HG03575 (cell line): ENCODE measurements at regions not wholly inside any gene's neighbourhood (a gene's known extent, or its start where the extent isn't known, plus 50 kb on each side); places are given as distances from the start of the nearest gene placed in this dataset.
"Not testable (repeated sequence)": the region's sequence is repeated elsewhere in the genome, so short reads cannot be mapped to it uniquely, and the experiment has no call there.

Experiments used
- ATAC-seq: cut with Tn5 transposase; IDR thresholded peaks from one replicate; pipeline ENCODE4 v1.9.1; 2021; ENCODE audit not compliant: unreplicated experiment, insufficient number of reproducible peaks, low FRiP score; ENCODE audit errors: extremely low read depth

DNA sequence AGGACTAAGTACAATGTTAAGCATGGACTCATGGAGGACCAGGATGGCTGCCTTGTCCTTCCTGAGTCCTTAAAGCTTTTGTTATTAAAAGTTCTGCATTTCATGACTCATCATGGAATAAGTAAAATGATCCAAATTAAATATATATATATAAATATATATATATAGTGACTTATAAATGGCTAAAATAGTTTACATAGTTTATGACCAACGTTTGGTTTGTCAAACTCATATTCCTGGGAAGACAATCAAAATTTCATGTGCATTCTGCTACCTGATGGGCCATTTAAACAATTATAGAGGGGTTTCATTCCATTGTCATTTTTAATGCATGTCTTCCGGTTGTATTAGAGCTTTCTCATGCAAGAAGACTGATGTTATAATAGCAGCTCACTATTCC is 1190.7 kb downstream of the FSCB start:
- ATAC-seq: no peak

DNA sequence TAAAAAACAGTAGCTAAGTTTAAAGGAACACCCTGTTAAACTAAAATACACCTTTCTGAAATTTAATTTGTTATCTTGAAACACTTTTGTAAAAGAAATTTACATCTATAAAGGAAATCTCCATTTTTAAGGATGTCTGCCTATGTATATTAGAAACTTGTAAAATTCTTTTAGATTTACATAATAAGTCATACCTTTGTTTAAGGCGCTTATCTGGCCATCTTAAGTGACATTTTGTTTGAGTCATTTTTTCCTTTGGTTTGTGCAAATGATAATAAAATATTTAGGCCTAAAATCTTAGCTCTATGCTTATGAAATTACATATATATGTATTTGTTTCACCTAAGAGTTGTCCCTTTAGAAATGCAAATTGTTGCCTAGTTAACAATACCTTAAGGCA is 1193.4 kb downstream of the FSCB start:
- ATAC-seq: no peak

DNA sequence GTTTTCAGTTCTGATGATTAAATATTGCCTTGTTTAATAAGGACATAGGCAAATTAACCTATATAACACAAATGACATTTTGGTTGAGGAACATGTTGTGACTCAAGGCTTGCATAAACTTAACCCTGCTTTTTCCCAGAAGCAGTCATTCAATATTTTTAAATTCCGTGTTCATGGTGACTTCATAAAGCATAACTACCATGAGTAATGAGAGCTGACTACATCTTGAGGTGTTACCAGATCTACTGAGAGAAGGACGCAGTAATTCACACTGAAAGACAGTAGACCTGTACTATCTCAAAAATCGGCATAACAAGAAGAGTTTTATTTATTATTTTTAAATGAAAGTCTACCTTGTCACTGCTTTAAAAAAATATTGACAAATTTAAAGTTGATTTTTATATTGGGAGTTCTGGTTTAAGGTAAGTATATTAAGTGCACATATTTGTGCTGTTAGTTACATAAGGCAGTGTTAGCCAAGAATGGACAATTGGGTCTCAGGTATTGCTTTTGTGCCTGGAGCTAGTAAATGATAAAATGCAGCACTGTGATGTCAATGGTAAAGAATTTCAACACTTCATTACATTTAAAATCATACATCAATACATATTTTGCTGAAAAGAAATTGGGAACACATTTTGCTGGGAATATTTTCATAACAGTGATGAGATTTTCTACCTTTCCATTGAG is 1198.5 kb downstream of the FSCB start:
- ATAC-seq: no peak

DNA sequence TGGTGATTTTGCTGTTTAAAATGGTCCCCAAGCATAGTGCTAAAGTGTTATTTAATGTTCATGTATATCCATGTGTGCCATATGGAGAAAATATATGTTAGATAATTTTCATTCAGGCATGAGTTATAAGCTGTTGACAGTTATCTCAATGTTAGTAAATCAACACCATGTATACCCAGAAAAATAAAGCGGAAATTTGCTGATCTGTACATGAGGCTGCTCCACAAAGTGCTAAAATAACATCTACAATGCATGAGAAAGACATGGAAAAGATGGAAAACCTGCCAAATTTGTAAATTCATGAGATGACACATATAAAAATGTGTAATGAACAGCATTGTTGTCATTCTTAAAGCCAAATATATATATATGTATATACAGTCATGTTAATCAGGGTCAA is 1199.2 kb downstream of the FSCB start:
- ATAC-seq: no peak

DNA sequence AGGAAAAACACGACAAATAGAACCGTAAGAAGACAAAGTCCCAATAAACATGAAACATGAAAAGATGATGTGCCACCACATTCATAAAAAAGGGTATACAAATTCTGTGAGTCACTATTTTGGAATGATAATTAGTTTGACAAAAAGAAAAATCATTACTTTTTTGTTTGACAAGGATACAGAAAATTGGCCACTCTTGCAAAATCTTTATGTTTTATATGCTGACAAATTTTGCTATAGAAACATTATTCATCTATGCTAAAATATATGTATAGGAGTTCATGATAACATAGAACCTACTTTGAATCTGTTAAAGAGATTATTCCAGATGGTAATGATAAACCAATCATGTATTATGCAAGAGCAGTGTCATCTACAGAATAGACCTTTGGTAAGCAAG is 1201.0 kb downstream of the FSCB start:
- ATAC-seq: no peak

DNA sequence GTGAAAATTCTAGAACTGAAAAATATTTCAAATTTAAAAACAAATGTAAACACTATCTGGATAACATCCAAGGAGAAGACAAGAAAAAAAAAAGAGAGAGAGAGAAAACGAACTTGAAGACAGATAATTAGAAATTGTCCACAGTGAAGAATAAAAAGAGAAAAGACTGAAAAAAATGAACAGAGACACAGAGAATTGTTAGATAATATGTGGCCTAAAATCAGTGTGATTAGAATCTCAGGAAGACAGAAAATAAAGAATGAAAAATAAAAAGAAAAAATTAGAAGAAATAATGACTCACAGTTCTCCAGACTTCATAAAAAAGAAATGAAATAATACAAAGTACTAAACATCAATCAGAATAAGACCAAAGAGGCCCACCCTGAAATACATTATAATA is 1209.3 kb downstream of the FSCB start:
- ATAC-seq: no peak

DNA sequence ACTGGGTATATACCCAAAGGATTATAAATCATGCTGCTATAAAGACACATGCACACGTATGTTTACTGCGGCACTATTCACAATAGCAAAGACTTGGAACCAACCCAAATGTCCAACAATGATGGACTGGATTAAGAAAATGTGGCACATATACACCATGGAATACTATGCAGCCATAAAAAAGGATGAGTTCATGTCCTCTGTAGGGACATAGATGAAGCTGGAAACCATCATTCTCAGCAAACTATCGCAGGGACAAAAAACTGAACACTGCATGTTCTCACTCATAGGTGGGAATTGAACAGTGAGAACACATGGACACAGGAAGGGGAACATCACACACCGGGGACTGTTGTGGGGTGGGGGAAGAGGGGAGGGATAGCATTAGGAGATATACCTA is 1211.0 kb downstream of the FSCB start:
- not testable (repeated sequence) for ATAC-seq

DNA sequence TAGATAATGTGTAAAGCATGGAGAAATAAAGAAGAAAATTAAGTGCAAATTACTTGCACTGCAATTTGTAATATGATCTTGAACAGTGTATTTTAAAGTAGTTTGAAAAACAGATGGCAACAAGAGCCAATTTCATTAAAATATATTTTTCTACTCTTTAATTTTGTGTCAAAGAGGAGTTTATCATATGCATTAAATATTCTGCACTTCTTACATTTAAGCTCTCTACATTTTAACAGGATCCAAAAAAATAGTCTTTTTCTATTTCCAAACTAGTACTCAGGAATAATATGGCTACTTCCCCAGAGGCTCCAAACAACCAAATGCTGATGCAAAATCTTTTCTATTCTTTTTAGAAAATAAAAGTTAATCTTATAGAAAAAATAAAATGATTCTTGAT is 1221.5 kb downstream of the FSCB start:
- no peak for ATAC-seq

DNA sequence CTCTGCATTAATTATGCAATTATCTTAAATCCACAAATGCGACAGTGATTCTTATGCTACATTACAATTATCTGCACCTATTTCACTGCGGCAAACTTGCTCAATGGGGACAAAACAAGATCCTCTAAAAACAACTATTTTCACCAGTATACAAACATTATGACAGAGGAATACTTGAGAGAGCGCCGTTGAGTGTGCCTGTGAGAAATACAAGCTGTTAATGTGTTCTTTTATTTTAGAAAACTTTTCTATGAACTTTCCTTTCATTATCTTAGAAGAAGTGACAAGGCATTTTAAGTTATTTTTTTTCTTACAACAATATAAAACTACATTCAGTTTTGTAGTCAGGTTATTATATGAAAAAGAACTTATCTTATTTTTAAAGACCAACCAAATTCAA is 1247.0 kb downstream of the FSCB start:
- ATAC-seq: no peak

DNA sequence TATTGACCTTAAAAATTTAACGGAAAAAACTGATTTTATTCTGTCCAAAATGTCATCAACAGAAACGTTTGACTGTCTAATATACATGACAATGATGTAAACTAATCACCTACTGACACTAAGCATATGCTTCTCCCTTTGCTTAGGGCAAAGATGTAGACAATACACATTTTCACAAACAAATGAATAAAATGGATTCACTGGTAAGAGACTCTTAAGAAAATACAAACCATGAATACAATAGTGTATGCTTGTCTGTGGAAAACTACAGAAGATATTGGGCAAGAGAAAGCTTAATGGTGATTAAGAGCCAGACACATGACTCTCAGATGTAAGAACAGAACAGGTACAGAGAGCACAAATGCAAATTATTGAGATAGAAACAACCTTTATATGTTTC is 1248.7 kb downstream of the FSCB start:
- no peak for ATAC-seq

DNA sequence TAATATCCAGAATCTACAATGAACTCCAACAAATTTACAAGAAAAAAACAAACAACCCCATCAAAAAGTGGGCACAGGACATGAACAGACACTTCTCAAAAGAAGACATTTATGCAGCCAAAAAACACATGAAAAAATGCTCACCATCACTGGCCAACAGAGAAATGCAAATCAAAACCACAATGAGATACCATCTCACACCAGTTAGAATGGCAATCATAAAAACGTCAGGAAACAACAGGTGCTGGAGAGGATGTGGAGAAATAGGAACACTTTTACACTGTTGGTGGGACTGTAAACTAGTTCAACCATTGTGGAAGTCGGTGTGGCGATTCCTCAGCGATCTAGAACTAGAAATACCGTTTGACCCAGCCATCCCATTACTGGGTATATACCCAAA is 1250.1 kb downstream of the FSCB start:
- not testable (repeated sequence) for ATAC-seq

DNA sequence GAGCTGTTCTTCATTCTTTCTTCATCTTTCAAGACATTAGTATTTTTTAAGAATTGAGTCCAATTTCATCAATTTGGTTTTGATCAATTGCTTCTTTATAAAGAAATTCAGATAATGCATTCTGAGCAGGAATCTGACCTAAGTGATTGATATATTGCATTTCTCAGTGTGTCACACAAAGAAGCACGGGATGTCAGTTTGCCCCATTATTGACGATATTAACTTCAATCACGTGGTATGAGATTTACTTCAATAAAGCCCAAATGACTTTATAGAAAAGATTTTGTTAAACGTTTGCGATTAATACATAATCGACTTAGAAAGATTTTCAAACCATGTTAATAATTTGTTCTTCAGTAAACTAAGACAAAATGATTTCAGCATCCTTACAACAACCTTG is 1254.2 kb downstream of the FSCB start:
- no peak for ATAC-seq

DNA sequence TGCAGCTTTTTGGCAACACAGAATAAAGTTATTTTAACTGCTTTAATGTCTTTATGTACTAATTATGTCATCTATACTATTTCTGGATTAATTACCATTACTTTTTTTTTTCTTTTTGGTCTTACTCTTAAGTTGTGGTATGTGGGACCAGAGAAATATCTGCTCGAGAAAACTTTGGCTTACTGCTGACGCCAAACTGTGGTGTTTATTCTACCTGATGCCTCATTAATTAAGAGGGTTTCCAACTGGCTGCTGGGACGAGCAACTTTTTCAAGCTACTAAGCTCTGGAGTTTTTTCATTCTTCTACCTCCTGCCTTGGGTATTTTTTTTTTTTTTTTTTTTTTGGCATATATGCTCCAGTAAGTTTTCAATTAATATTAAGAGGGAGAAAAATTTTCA is 1257.5 kb downstream of the FSCB start:
- ATAC-seq: no peak

DNA sequence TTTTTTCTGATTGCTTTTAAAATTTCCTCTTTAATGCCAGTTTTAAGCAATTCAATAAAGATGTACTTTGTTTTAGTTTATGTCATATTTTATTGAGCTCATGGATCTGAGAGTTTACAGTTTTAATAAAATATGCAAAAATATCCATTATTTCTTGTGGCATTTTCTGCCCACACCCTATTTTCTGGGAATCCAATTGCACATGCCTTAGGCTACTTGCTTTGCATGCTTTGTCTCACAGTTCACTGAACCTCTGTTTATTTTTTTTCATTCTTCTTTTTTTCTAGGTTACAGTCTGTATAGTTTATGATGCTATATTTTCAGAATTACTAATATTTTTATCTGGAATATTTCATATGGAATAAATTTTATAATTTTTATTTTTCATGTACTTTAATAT is 1258.0 kb downstream of the FSCB start:
- ATAC-seq: no peak

DNA sequence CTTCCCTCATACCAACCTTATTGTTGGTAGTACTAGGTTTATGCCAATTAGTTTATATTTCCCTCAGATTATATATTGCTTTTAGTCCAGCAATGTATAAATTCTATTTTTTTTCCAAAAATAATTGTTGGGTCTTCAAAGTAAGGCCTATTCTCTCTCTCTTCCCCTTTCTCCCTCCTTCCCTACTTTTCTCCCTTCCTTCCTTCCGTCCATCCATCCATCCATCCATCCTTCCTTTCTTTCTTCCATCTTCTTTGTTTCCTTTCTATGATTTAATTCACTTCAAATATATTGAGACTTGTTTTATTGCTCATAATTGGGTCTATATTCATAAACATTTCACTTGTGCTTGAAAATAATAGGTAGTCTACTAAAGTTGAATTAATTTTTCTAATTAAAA is 1259.2 kb downstream of the FSCB start:
- ATAC-seq: no peak

DNA sequence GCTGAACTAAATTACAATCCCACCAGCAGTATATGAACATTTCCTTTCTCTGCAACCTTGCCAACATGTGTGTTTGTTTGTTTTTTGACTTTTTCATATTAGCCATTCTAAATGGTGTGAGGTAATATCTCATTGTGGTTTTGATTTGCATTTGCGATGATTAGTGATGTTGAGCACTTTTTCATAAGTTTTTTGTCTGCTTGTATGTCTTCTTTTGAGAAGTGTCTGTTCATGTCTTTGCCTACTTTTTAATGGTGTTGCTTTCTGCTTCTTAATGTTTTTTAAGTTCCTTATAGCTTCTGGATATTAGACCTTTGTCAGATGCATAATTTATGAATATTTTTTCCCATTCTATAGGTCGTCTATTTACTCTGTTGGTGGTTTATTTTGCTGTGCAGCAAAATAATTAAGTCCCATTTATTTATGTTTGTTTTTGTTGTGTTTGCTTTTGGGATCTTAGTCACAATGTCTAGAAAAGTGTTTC is 1262.9 kb downstream of the FSCB start:
- no peak for ATAC-seq

DNA sequence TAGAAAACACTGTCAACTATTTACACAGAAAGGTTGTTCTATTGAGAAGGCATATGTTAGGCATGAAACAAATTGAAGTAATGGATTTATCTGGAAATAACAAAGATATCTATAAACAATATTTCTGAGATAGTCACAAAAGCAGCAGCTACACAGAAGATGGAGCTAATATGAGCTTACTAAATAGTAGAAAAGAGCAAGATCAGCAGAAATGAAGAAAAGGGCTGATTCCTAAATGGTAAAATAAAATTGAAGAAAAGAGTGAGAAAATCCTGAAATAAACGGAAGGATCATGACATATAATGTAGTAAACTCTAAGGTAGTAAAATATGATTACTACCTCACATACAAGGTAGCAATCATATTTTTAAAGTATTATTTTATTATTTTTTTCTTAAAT is 1263.9 kb downstream of the FSCB start:
- ATAC-seq: no peak

DNA sequence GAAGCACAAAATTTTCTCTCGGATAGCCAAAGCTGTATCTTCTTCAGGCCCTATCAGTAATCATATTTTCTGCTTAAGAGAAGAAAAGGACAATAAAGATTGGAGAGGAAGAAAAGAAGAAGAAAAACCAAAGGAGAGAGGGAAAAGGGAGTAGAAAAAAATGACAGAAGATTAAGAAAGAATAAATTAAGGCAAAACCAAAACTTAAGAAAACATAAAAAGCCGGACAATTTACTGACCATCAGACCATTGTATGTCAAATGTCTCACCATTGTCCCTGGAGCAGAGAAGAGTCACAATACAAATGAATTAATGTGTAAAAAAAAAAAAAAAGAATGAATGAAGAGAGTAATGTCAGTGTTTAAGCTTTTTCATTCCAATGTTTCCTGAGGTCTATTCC is 1274.8 kb downstream of the FSCB start:
- no peak for ATAC-seq

DNA sequence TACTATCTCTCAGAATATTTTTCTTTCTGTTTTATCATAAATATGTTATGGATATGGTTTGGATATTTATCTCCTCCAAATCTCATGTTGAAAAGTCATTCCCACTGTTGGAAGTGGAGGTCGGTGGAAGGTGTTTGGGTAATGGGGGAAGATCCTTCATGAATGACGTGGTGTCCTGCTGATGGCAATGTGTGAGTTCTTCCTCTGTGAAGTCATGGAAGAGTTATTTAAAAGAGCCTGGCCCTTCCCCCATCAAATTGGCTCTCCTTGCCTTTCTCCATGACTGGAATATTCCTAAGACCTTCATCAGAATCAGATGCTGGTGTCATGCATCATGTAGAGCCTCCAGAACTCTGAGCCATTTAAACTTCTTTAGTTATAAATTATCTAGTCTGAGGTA is 1291.6 kb downstream of the FSCB start:
- ATAC-seq: no peak

DNA sequence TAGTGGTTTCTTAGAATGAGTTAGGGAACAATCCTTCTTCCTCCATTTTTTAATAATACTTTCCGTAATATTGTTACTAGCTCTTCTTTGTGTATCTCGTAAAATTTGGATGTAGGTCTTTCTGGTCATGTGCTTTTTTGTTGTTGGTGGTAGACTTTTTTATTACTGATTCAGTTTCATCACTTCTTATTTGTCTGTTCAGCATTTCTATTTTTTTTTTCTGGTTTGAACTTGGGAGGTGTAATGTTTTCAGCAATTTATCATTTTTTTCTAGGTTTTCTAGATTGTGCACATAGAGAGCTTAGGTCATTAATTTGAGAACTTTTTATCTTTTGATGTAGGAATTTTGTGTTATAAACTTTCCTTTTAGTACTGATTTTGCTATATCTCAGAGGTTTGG is 1299.9 kb downstream of the FSCB start:
- no peak for ATAC-seq

DNA sequence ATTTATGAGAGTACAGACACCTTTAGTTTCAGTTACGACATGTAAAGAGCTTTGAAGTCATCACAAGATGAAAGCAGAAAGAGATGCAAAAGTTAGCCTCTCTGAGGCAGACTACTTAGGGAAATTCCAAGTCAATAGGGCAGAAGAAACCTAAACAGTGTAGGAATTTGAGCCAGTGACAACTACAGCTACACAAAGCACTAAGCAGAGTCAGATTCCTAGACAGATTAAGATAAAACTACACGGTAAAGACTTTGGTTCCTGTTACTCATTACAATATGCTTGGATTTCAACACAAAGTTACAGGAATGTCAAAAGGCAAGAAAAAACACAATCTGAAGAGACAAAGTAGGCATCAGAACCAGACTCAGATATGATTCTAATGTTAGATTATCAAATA is 1302.3 kb downstream of the FSCB start:
- no peak for ATAC-seq
